Parathyroid adenoma (tissue), 2 donors: ENCODE measurements at regions not wholly inside any gene's neighbourhood (a gene's known extent, or its start where the extent isn't known, plus 50 kb on each side); places are given as distances from the start of the nearest gene placed in this dataset.

Experiments
- H2AFZ ChIP-seq: fragments of 300-600 bp; sonication (generic); one replicate; pipeline ENCODE4 v1.7.0; 2017; ENCODE audit warnings: antibody characterized with exemption, mild to moderate bottlenecking
- H3K27ac ChIP-seq: fragments of 300-600 bp; sonication (generic); one replicate; pipeline ENCODE4 v1.7.0; 2017
- H3K27me3 ChIP-seq: fragments of 300-600 bp; sonication (generic); one replicate; pipeline ENCODE4 v1.7.0; 2017; ENCODE audit warnings: low read length; ENCODE audit not compliant: control insufficient read depth, insufficient read depth
- H3K36me3 ChIP-seq: fragments of 300-600 bp; sonication (generic); one replicate; pipeline ENCODE4 v1.7.0; 2017; ENCODE audit warnings: low read length; ENCODE audit not compliant: control insufficient read depth, insufficient read depth
- H3K4me1 ChIP-seq: fragments of 300-600 bp; sonication (generic); one replicate; pipeline ENCODE4 v1.7.0; 2017; ENCODE audit warnings: control low read depth
- H3K4me2 ChIP-seq: fragments of 300-600 bp; sonication (generic); one replicate; pipeline ENCODE4 v1.7.0; 2017; ENCODE audit warnings: low read length
- H3K4me3 ChIP-seq: fragments of 300-600 bp; sonication (generic); one replicate; pipeline ENCODE4 v1.7.0; 2017; ENCODE audit warnings: low read depth, low read length
- H3K79me2 ChIP-seq: fragments of 300-600 bp; sonication (generic); one replicate; pipeline ENCODE4 v1.7.0; 2017; ENCODE audit warnings: control low read depth
- H3K9ac ChIP-seq: fragments of 300-600 bp; sonication (generic); one replicate; pipeline ENCODE4 v1.7.0; 2017; ENCODE audit warnings: mild to moderate bottlenecking
- H3K9me3 ChIP-seq: fragments of 300-600 bp; sonication (generic); one replicate; pipeline ENCODE4 v1.7.0; 2017; ENCODE audit warnings: low read length; ENCODE audit not compliant: control insufficient read depth
- TF ChIP-seq, protein P1 (sequence below): fragments of 300-600 bp; sonication (generic); IDR thresholded peaks from one replicate; pipeline ENCODE4 v1.7.0; 2017; ENCODE audit warnings: antibody characterized with exemption, mild to moderate bottlenecking
- donor health status: primary hyperparathyroidism.

DNA sequence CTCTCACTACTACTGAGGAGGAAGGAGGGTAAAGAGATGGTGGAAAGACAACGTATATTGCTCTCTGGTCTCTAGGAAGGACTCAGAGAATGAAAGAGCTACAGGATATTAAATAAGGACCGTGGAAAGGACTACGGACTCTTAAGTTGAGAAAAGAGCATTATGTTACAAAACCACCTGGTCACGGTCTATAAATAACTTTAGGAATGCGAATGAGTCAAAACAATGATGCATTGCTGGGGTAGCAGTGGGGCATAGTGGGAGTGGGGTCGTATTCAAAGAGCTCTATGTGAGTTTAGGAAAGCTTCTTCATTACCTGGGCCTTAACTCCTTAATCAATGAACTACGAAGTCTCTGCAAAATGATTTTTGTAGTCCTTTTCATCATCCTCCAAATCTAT, 295.7 kb upstream of the SOX14 start:
- Histone ChIP-seq H3K27ac (no peak overlapping the region), H3K4me1 (peaks cover 5% of the 10 kb centered on the region), H3K36me3 (no peaks in the 10 kb centered on the region), H3K9ac (no peak overlapping the region), H3K27me3 (no peaks in the 10 kb centered on the region), H3K4me2 (no peak overlapping the region), H3K9me3 (no peaks in the 10 kb centered on the region), H3K79me2 (no peaks in the 10 kb centered on the region), H2AFZ (no peak overlapping the region), H3K4me3 (no peak overlapping the region)
- TF ChIP-seq, protein P1, sequence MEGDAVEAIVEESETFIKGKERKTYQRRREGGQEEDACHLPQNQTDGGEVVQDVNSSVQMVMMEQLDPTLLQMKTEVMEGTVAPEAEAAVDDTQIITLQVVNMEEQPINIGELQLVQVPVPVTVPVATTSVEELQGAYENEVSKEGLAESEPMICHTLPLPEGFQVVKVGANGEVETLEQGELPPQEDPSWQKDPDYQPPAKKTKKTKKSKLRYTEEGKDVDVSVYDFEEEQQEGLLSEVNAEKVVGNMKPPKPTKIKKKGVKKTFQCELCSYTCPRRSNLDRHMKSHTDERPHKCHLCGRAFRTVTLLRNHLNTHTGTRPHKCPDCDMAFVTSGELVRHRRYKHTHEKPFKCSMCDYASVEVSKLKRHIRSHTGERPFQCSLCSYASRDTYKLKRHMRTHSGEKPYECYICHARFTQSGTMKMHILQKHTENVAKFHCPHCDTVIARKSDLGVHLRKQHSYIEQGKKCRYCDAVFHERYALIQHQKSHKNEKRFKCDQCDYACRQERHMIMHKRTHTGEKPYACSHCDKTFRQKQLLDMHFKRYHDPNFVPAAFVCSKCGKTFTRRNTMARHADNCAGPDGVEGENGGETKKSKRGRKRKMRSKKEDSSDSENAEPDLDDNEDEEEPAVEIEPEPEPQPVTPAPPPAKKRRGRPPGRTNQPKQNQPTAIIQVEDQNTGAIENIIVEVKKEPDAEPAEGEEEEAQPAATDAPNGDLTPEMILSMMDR = no peak

DNA sequence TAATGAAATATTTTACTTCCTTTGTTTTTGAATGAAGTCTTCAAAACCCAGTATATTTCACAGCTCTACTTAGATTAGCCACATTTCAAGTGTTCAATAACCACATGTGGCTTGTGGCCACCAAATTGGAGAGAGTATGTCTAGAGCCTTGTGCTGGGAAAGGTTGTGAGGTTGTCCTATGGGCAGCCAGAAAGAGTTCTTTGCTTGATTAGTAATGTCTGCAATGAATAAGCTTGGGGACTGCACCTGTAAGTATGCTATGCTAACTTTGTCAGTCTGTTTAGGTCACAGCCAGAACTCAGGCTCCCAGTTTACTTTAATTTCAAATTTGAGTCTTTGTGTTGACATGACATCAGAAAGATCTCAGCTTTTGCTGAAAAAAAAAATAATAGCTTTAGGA, 294.9 kb upstream of the SOX14 start:
- Histone ChIP-seq H3K27me3 (no peaks in the 10 kb centered on the region), H3K4me1 (peaks cover 5% of the 10 kb centered on the region), H3K9me3 (no peaks in the 10 kb centered on the region), H3K4me2 (no peak overlapping the region), H3K36me3 (no peaks in the 10 kb centered on the region), H3K79me2 (no peaks in the 10 kb centered on the region), H3K9ac (no peak overlapping the region), H3K27ac (no peak overlapping the region), H3K4me3 (no peak overlapping the region), H2AFZ (no peak overlapping the region)
- TF ChIP-seq, protein P1 = no peak

DNA sequence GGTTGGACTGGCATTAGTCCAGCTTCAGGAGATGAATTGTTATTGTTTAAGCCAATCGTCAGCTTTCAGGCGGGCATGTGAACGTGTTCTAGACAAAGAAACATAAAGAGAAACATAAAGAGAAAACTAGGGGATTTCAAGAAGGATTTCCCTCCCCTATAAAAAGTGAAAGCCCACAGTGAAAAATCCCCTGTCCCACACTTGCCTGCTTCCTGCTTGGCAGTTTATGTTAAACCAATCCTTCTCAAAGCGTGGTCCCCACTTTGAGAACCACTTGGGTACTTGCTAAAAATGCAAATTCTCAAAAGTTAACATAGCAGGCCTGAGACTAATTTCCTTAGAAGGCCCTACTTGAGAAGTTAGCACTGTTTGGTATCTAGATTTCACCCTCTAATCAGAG, 293.0 kb upstream of the SOX14 start:
- H3K9ac ChIP-seq = no peak overlapping the region
- H3K27me3 ChIP-seq = no peaks in the 10 kb centered on the region
- H3K4me1 ChIP-seq = peaks cover 5% of the 10 kb centered on the region
- no peak overlapping the region for H3K4me2 ChIP-seq
- TF ChIP-seq, protein P1 = no peak
- no peaks in the 10 kb centered on the region for H3K9me3 ChIP-seq
- H3K79me2 ChIP-seq = no peaks in the 10 kb centered on the region
- no peak overlapping the region for H2AFZ ChIP-seq
- no peak overlapping the region for H3K4me3 ChIP-seq
- no peak overlapping the region for H3K27ac ChIP-seq
- no peaks in the 10 kb centered on the region for H3K36me3 ChIP-seq

DNA sequence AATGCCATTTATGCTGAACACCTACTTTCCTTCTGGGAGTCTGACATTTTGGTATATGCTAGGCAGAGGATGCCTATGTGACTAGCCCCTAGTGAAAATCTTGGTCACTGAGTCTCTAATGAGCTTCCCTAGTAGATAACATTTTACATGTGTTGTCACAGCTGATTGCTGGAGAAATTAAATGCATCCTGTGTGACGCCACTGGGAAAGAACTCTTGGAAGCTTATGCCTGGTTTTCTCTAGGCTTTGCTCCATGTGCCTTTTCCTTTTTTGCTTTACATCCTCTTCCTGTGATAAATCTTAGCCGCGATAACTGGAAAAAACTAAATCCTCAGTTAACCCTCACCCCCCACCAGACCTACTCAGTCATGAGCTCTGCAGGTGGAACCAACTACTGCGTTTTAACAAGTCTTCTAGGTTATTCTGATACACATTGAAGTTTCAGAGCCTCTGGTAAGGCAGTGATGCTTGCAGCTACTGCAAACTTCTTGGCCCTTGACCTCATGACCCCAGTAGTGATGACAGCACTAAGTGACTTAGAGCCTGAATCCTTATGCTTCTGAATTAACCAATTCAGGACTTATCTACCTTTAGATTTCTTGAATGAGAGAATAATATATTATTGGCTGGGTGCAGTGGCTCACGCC, 292.4 kb upstream of the SOX14 start:
- Histone ChIP-seq H3K4me1 (peaks cover 5% of the 10 kb centered on the region), H3K9ac (no peak overlapping the region), H3K9me3 (no peaks in the 10 kb centered on the region), H3K27me3 (no peaks in the 10 kb centered on the region), H3K27ac (no peak overlapping the region), H2AFZ (no peak overlapping the region), H3K4me3 (no peak overlapping the region), H3K79me2 (no peaks in the 10 kb centered on the region), H3K4me2 (no peak overlapping the region), H3K36me3 (no peaks in the 10 kb centered on the region)
- TF ChIP-seq, protein P1 = no peak

DNA sequence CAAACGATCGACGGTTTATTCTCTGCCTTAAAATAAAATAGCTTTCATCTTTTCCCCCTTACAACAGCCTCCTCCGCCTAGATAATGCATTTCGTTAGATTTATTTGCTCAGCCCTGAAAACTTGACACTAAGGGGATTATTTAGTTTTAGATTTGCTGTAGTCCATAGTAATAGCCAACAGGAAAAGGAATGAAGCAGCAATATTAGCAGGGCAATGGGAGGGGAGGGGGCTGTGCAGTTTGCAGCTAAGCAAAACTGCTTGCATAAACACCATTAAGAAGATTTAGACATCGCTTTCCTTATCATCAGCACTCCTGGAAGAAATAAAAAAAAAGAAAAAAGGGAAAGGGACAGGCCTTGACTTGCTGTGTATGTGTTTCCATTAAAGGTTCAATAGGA, 286.5 kb upstream of the SOX14 start:
- no peaks in the 10 kb centered on the region for H3K79me2 ChIP-seq

More for the DNA sequence above, 286.5 kb upstream of the SOX14 start:
- Histone ChIP-seq H2AFZ (no peak overlapping the region), H3K4me1 (no peaks in the 10 kb centered on the region), H3K27me3 (no peaks in the 10 kb centered on the region), H3K9ac (no peak overlapping the region), H3K4me2 (no peak overlapping the region), H3K27ac (no peak overlapping the region), H3K9me3 (no peaks in the 10 kb centered on the region), H3K4me3 (no peak overlapping the region), H3K36me3 (no peaks in the 10 kb centered on the region)
- TF ChIP-seq, protein P1 = no peak
